Renal cortex interstitium (tissue), 11 donors: ENCODE measurements at regions not wholly inside any gene's neighbourhood (a gene's known extent, or its start where the extent isn't known, plus 50 kb on each side); places are given as distances from the start of the nearest gene placed in this dataset.

Experiments used
- DNase-seq, 11 donors: peaks; one replicate each; pipeline ENCODE4 v3.0.0-alpha.2; 2013; ENCODE audit warnings: low read depth in 9 of 11, low spot score in 4 of 11; ENCODE audit errors: extremely low read depth in 1 of 11

GRCh38 chr6:4574007-4574406, 202.2 kb upstream of the CDYL start:
- no peak for DNase-seq

- DNase-seq = no peak
These were observed 205.2 kb upstream of the CDYL start for GRCh38 chr6:4571011-4571410.

- no peak for DNase-seq
These were observed 208.1 kb upstream of the CDYL start for GRCh38 chr6:4568138-4568537.

GRCh38 chr6:4567141-4567540, 209.1 kb upstream of the CDYL start:
- DNase-seq = no peak

- no peak for DNase-seq
These were observed 210.6 kb upstream of the CDYL start for GRCh38 chr6:4565301-4566250.

- DNase-seq = no peak
These were observed 211.4 kb upstream of the CDYL start for GRCh38 chr6:4564801-4565271.

GRCh38 chr6:4563877-4564276, 212.3 kb upstream of the CDYL start:
- no peak for DNase-seq

- DNase-seq = no peak
These were observed 213.0 kb upstream of the CDYL start for GRCh38 chr6:4563156-4563555.

- DNase-seq = no peak
These were observed 214.3 kb upstream of the CDYL start for GRCh38 chr6:4561773-4562400.

GRCh38 chr6:4561078-4561435, 215.1 kb upstream of the CDYL start:
- no peak for DNase-seq

GRCh38 chr6:4560221-4561077, 215.8 kb upstream of the CDYL start:
- DNase-seq = no peak

- no peak for DNase-seq
These were observed 216.8 kb upstream of the CDYL start for GRCh38 chr6:4559281-4559875.

GRCh38 chr6:4554645-4555044, 221.6 kb upstream of the CDYL start:
- no peak for DNase-seq

- no peak for DNase-seq
These were observed 222.8 kb upstream of the CDYL start for GRCh38 chr6:4553387-4553786.

GRCh38 chr6:4550227-4550597, 226.0 kb upstream of the CDYL start:
- DNase-seq = no peak

GRCh38 chr6:4549556-4550226, 226.5 kb upstream of the CDYL start:
- DNase-seq = no peak

- no peak for DNase-seq
These were observed 230.3 kb upstream of the CDYL start for GRCh38 chr6:4545893-4546292.

GRCh38 chr6:4543596-4543995, 232.6 kb upstream of the CDYL start:
- DNase-seq = no peak

GRCh38 chr6:4533576-4533975, 242.6 kb upstream of the CDYL start:
- no peak for DNase-seq
